Trophoblast cell (in vitro differentiated cells and primary cell): ENCODE measurements at regions not wholly inside any gene's neighbourhood (a gene's known extent, or its start where the extent isn't known, plus 50 kb on each side); places are given as distances from the start of the nearest gene placed in this dataset.

Source experiments
- DNase-seq, 2 donors: peaks; one replicate each; pipeline ENCODE4 v3.0.0-alpha.2; 2016
- H2AFZ ChIP-seq: 2 replicates; pipeline ENCODE4 v1.6.1; 2013; ENCODE audit warnings: low read length, moderate library complexity, mild to moderate bottlenecking; ENCODE audit not compliant: insufficient read depth, poor library complexity
- H2AK5ac ChIP-seq: 2 replicates; pipeline ENCODE4 v1.6.1; 2013; ENCODE audit warnings: mild to moderate bottlenecking, low read length
- H2BK120ac ChIP-seq: 2 replicates; pipeline ENCODE4 v1.6.1; 2013; ENCODE audit warnings: low read length, mild to moderate bottlenecking, moderate library complexity; ENCODE audit not compliant: insufficient read depth, poor library complexity
- H2BK12ac ChIP-seq: 2 replicates; pipeline ENCODE4 v1.6.1; 2013; ENCODE audit warnings: mild to moderate bottlenecking, low read length, moderate library complexity
- H2BK5ac ChIP-seq: 2 replicates; pipeline ENCODE4 v1.6.1; 2013; ENCODE audit warnings: low read length, low read depth, moderate library complexity, mild to moderate bottlenecking; ENCODE audit not compliant: poor library complexity
- H3K14ac ChIP-seq: 2 replicates; pipeline ENCODE4 v1.6.1; 2013; ENCODE audit warnings: mild to moderate bottlenecking, low read length
- H3K18ac ChIP-seq: 2 replicates; pipeline ENCODE4 v1.6.1; 2013; ENCODE audit warnings: mild to moderate bottlenecking, low read length
- H3K23ac ChIP-seq: 2 replicates; pipeline ENCODE4 v1.6.1; 2013; ENCODE audit warnings: low read length
- H3K27ac ChIP-seq: 2 replicates; pipeline ENCODE4 v1.5.1; 2013; ENCODE audit warnings: low read depth, mild to moderate bottlenecking, inconsistent platforms, low read length, moderate library complexity
- H3K27me3 ChIP-seq: 2 replicates; pipeline ENCODE4 v1.6.1; 2013; ENCODE audit warnings: inconsistent platforms, mild to moderate bottlenecking, low read length, moderate library complexity; ENCODE audit not compliant: insufficient read depth
- H3K36me3 ChIP-seq, 2 experiments: 1 replicate in 1 of 2; 2 replicates in 1 of 2; pipeline ENCODE4 v1.6.1; 2013; ENCODE audit warnings: low read length in 2 of 2, mild to moderate bottlenecking in 2 of 2, moderate library complexity in 1 of 2; ENCODE audit not compliant: insufficient read depth in 2 of 2, control insufficient read depth in 1 of 2
- H3K4ac ChIP-seq: 2 replicates; pipeline ENCODE4 v1.6.1; 2013; ENCODE audit warnings: low read depth, mild to moderate bottlenecking, low read length, moderate library complexity
- H3K4me1 ChIP-seq, 2 experiments: 1 replicate in 1 of 2; 2 replicates in 1 of 2; pipeline ENCODE4 v1.6.1; 2013; ENCODE audit warnings: low read length in 2 of 2, mild to moderate bottlenecking in 2 of 2, moderate library complexity in 1 of 2; ENCODE audit not compliant: insufficient read depth in 2 of 2, control insufficient read depth in 1 of 2
- H3K4me2 ChIP-seq: 2 replicates; pipeline ENCODE4 v1.6.1; 2013; ENCODE audit warnings: inconsistent platforms, mild to moderate bottlenecking, low read length, moderate library complexity
- H3K4me3 ChIP-seq: 2 replicates; pipeline ENCODE4 v1.5.1; 2013; ENCODE audit warnings: mild to moderate bottlenecking, low read depth, low read length, inconsistent platforms
- H3K79me1 ChIP-seq: one replicate; pipeline ENCODE4 v1.6.1; 2013; ENCODE audit warnings: low read length
- H3K79me2 ChIP-seq: 2 replicates; pipeline ENCODE4 v1.6.1; 2013; ENCODE audit warnings: low read length, mild to moderate bottlenecking; ENCODE audit not compliant: control insufficient read depth, insufficient read depth, poor library complexity
- H3K9ac ChIP-seq: 2 replicates; pipeline ENCODE4 v1.6.1; 2013; ENCODE audit warnings: mild to moderate bottlenecking, low read length
- H3K9me3 ChIP-seq: 2 replicates; pipeline ENCODE4 v1.6.1; 2013; ENCODE audit warnings: low read depth, mild to moderate bottlenecking, control low read depth, inconsistent platforms, low read length; ENCODE audit not compliant: insufficient read depth
- H4K12ac ChIP-seq: 2 replicates; pipeline ENCODE4 v1.6.1; 2013; ENCODE audit warnings: low read depth, mild to moderate bottlenecking, low read length, moderate library complexity
- H4K8ac ChIP-seq: 2 replicates; pipeline ENCODE4 v1.6.1; 2013; ENCODE audit warnings: low read depth, mild to moderate bottlenecking, low read length, moderate library complexity
- H4K91ac ChIP-seq: one replicate; pipeline ENCODE4 v1.6.1; 2013; ENCODE audit warnings: low read depth, mild to moderate bottlenecking, low read length, moderate library complexity
- WGBS: extraction: QIAGEN DNeasy Blood & Tissue Kit; methylation state at CpG from one replicate; pipeline ENCODE4 v1.1.7; 2013; ENCODE audit warnings: missing lambda C conversion rate; ENCODE audit not compliant: insufficient read length, insufficient coverage; ENCODE audit errors: extremely low coverage; 5-methylcytosine and 5-hydroxymethylcytosine counted together

- H3K9me3 ChIP-seq: peaks cover 2% of the 10 kb centered on the region
- H3K4ac ChIP-seq: no peak overlapping the region
- no peak overlapping the region for H3K4me3 ChIP-seq
- H3K14ac ChIP-seq: no peak overlapping the region
- H3K23ac ChIP-seq: no peak overlapping the region
- no peak overlapping the region for H3K18ac ChIP-seq
- H2BK12ac ChIP-seq: no peak overlapping the region
- no peak overlapping the region for H4K12ac ChIP-seq
- H2AFZ ChIP-seq: no peak overlapping the region
- no peaks in the 10 kb centered on the region for H3K27me3 ChIP-seq
- DNase-seq: no peak
- no peak overlapping the region for H2BK5ac ChIP-seq
- H3K36me3 ChIP-seq: no peaks in the 10 kb centered on the region
- no peaks in the 10 kb centered on the region for H3K79me2 ChIP-seq
- no peaks in the 10 kb centered on the region for H3K79me1 ChIP-seq
- H4K8ac ChIP-seq: no peak overlapping the region
- H3K4me2 ChIP-seq: no peak overlapping the region
- H2BK120ac ChIP-seq: no peak overlapping the region
- H3K9ac ChIP-seq: no peak overlapping the region
- H2AK5ac ChIP-seq: no peak overlapping the region
- no peak overlapping the region for H3K27ac ChIP-seq
- no peak overlapping the region for H4K91ac ChIP-seq
- no peaks in the 10 kb centered on the region for H3K4me1 ChIP-seq
- WGBS: no CpG with 5 or more reads among the region's 1 CpG
These were observed 738.2 kb upstream of the GCFC2 start for GRCh38 chr2:76448956-76449355.

GRCh38 chr2:76447294-76447693 is 736.6 kb upstream of the GCFC2 start:
- no peak overlapping the region for H3K4me3 ChIP-seq
- H3K79me1 ChIP-seq: no peaks in the 10 kb centered on the region
- no peak overlapping the region for H2AFZ ChIP-seq
- no peaks in the 10 kb centered on the region for H3K27me3 ChIP-seq
- no peaks in the 10 kb centered on the region for H3K79me2 ChIP-seq
- no peak overlapping the region for H3K27ac ChIP-seq
- no peak for DNase-seq
- H4K12ac ChIP-seq: no peak overlapping the region
- H3K18ac ChIP-seq: no peak overlapping the region
- H3K36me3 ChIP-seq: no peaks in the 10 kb centered on the region
- no peak overlapping the region for H3K9ac ChIP-seq
- H2BK5ac ChIP-seq: no peak overlapping the region
- WGBS: no CpG with 5 or more reads among the region's 3 CpGs
- peaks cover 2% of the 10 kb centered on the region for H3K9me3 ChIP-seq
- no peaks in the 10 kb centered on the region for H3K4me1 ChIP-seq
- H3K14ac ChIP-seq: no peak overlapping the region
- H3K4ac ChIP-seq: no peak overlapping the region
- H3K4me2 ChIP-seq: no peak overlapping the region
- H4K91ac ChIP-seq: no peak overlapping the region
- no peak overlapping the region for H3K23ac ChIP-seq
- H2AK5ac ChIP-seq: no peak overlapping the region
- H4K8ac ChIP-seq: no peak overlapping the region
- H2BK12ac ChIP-seq: no peak overlapping the region
- no peak overlapping the region for H2BK120ac ChIP-seq

GRCh38 chr2:76446872-76447271 is 736.2 kb upstream of the GCFC2 start:
- Histone ChIP-seq H3K9ac (no peak overlapping the region), H2AFZ (no peak overlapping the region), H2BK12ac (no peak overlapping the region), H3K79me1 (no peaks in the 10 kb centered on the region), H3K79me2 (no peaks in the 10 kb centered on the region), H2AK5ac (no peak overlapping the region), H3K18ac (no peak overlapping the region), H3K27ac (no peak overlapping the region), H3K36me3 (no peaks in the 10 kb centered on the region), H2BK5ac (no peak overlapping the region), H3K4ac (no peak overlapping the region), H3K4me1 (no peaks in the 10 kb centered on the region), H3K4me3 (no peak overlapping the region), H4K8ac (no peak overlapping the region), H3K23ac (no peak overlapping the region), H3K4me2 (no peak overlapping the region), H4K12ac (no peak overlapping the region), H3K14ac (no peak overlapping the region), H2BK120ac (no peak overlapping the region), H3K9me3 (peaks cover 2% of the 10 kb centered on the region), H4K91ac (no peak overlapping the region), H3K27me3 (no peaks in the 10 kb centered on the region)
- DNase-seq: no peak

- H3K79me2 ChIP-seq: no peaks in the 10 kb centered on the region
- H4K12ac ChIP-seq: no peak overlapping the region
- H4K8ac ChIP-seq: no peak overlapping the region
- H3K23ac ChIP-seq: no peak overlapping the region
- H2BK12ac ChIP-seq: no peak overlapping the region
- no peak overlapping the region for H3K4me3 ChIP-seq
- no peak overlapping the region for H2BK120ac ChIP-seq
- H4K91ac ChIP-seq: no peak overlapping the region
- peaks cover 2% of the 10 kb centered on the region for H3K9me3 ChIP-seq
- DNase-seq: no peak
- H3K4me2 ChIP-seq: no peak overlapping the region
- no peak overlapping the region for H3K27ac ChIP-seq
- no CpG with 5 or more reads among the region's 3 CpGs for WGBS
- no peak overlapping the region for H3K4ac ChIP-seq
- H2BK5ac ChIP-seq: no peak overlapping the region
- no peaks in the 10 kb centered on the region for H3K4me1 ChIP-seq
- no peaks in the 10 kb centered on the region for H3K36me3 ChIP-seq
- no peak overlapping the region for H3K9ac ChIP-seq
- H2AFZ ChIP-seq: no peak overlapping the region
- H3K27me3 ChIP-seq: no peaks in the 10 kb centered on the region
- no peak overlapping the region for H3K18ac ChIP-seq
- no peak overlapping the region for H2AK5ac ChIP-seq
- H3K79me1 ChIP-seq: no peaks in the 10 kb centered on the region
- no peak overlapping the region for H3K14ac ChIP-seq
These were observed 735.2 kb upstream of the GCFC2 start for GRCh38 chr2:76445880-76446279.
